GM23338 (cell line): ENCODE measurements at regions not wholly inside any gene's neighbourhood (a gene's known extent, or its start where the extent isn't known, plus 50 kb on each side); places are given as distances from the start of the nearest gene placed in this dataset.

Experiments
- ATAC-seq: fragments of 200-7000 bp; cut with Tn5 transposase; 3 replicates; pipeline ENCODE4 v1.9.1; 2020
- DNase-seq: peaks from one replicate; pipeline ENCODE4 v3.0.0-alpha.2; 2015; ENCODE audit warnings: low spot score
- H2AFZ ChIP-seq: fragments of 200-600 bp; sonication (generic); 2 replicates; pipeline ENCODE4 v1.8.0; 2016; ENCODE audit warnings: antibody characterized with exemption, mild to moderate bottlenecking, moderate library complexity
- H3F3A ChIP-seq: fragments of 200-600 bp; sonication (generic); replicated peaks from 2 replicates; pipeline ENCODE4 v1.8.0; 2017; ENCODE audit warnings: antibody characterized with exemption, mixed run types, low read depth
- H3K27ac ChIP-seq: fragments of 200-600 bp; sonication (generic); 2 replicates; pipeline ENCODE4 v1.6.1; 2016; ENCODE audit warnings: low read depth
- H3K27me3 ChIP-seq: fragments of 200-600 bp; sonication (generic); 2 replicates; pipeline ENCODE4 v1.8.0; 2016; ENCODE audit warnings: mild to moderate bottlenecking, mixed run types, moderate library complexity; ENCODE audit not compliant: insufficient read depth
- H3K36me3 ChIP-seq: fragments of 200-600 bp; sonication (generic); 2 replicates; pipeline ENCODE4 v1.8.0; 2016; ENCODE audit warnings: mild to moderate bottlenecking; ENCODE audit not compliant: insufficient read depth
- H3K4me1 ChIP-seq: fragments of 200-600 bp; sonication (generic); 2 replicates; pipeline ENCODE4 v1.8.0; 2016; ENCODE audit warnings: mild to moderate bottlenecking, moderate library complexity; ENCODE audit not compliant: insufficient read depth
- H3K4me2 ChIP-seq: fragments of 200-600 bp; sonication (generic); 2 replicates; pipeline ENCODE4 v1.7.1; 2017; ENCODE audit warnings: mixed run types
- H3K4me3 ChIP-seq: fragments of 200-600 bp; sonication (generic); 2 replicates; pipeline ENCODE4 v1.6.1; 2016; ENCODE audit warnings: mixed run types
- H3K79me2 ChIP-seq: fragments of 200-600 bp; sonication (generic); replicated peaks from 2 replicates; pipeline ENCODE4 v1.8.0; 2017; ENCODE audit warnings: mild to moderate bottlenecking; ENCODE audit not compliant: insufficient read depth
- H3K9me2 ChIP-seq: fragments of 200-600 bp; sonication (generic); 2 replicates; pipeline ENCODE4 v1.8.0; 2017; ENCODE audit not compliant: insufficient read depth
- H4K20me1 ChIP-seq: fragments of 200-600 bp; sonication (generic); replicated peaks from 2 replicates; pipeline ENCODE4 v1.8.0; 2017; ENCODE audit warnings: mild to moderate bottlenecking; ENCODE audit not compliant: insufficient read depth
- H3K27ac Mint-ChIP-seq: 2 replicates; pipeline ENCODE4 v1.8.0; 2020; ENCODE audit warnings: inconsistent platforms, mild to moderate bottlenecking, moderate library complexity, mixed read lengths
- H3K27me3 Mint-ChIP-seq: 3 replicates; pipeline ENCODE4 v1.8.0; 2022; ENCODE audit warnings: low read depth, mild to moderate bottlenecking, moderate library complexity, mixed read lengths, inconsistent platforms; ENCODE audit not compliant: insufficient read depth, poor library complexity
- H3K36me3 Mint-ChIP-seq: 3 replicates; pipeline ENCODE4 v1.8.0; 2021; ENCODE audit warnings: low read depth, mild to moderate bottlenecking, inconsistent platforms, moderate library complexity, mixed read lengths
- H3K4me1 Mint-ChIP-seq: 3 replicates; pipeline ENCODE4 v1.8.0; 2020; ENCODE audit warnings: mild to moderate bottlenecking, inconsistent platforms, mixed read lengths
- H3K4me3 Mint-ChIP-seq: 3 replicates; pipeline ENCODE4 v1.8.0; 2021; ENCODE audit warnings: moderate library complexity, mild to moderate bottlenecking, inconsistent platforms, mixed read lengths
- H3K9me3 Mint-ChIP-seq: 3 replicates; pipeline ENCODE4 v1.8.0; 2020; ENCODE audit warnings: moderate library complexity, mild to moderate bottlenecking, inconsistent platforms, mixed read lengths
- CREB1 ChIP-seq: fragments of 250-450 bp; sonication (Bioruptor Pico); IDR thresholded peaks from 2 replicates; pipeline ENCODE4 v1.5.0; 2020; ENCODE audit warnings: low read depth, mild to moderate bottlenecking, moderate library complexity
- EZH2phosphoT487 ChIP-seq: fragments of 200-600 bp; sonication (generic); IDR thresholded peaks from one replicate; pipeline ENCODE4 v1.8.1; 2018; ENCODE audit warnings: antibody characterized with exemption; ENCODE audit not compliant: unreplicated experiment
- JUNB ChIP-seq: IDR thresholded peaks from one replicate; pipeline ENCODE4 v1.6.1; 2016; ENCODE audit warnings: antibody characterized with exemption; ENCODE audit not compliant: unreplicated experiment
- NANOG ChIP-seq: IDR thresholded peaks from 2 replicates; pipeline ENCODE4 v1.6.1; 2016; ENCODE audit warnings: antibody characterized with exemption, borderline replicate concordance
- STAT1 ChIP-seq: IDR thresholded peaks from one replicate; pipeline ENCODE4 v1.6.1; 2016; ENCODE audit warnings: antibody characterized with exemption; ENCODE audit not compliant: unreplicated experiment
- ZNF331 ChIP-seq: fragments of 250-450 bp; sonication (Bioruptor Pico); IDR thresholded peaks from 2 replicates; pipeline ENCODE4 v1.5.0; 2020; ENCODE audit warnings: low read depth, mild to moderate bottlenecking, moderate library complexity
- ZNF462 ChIP-seq: fragments of 250-450 bp; sonication (Bioruptor Pico); IDR thresholded peaks from 2 replicates; pipeline ENCODE4 v1.5.0; 2020; ENCODE audit warnings: mild to moderate bottlenecking, moderate library complexity
- TF ChIP-seq, protein P1 (sequence below): IDR thresholded peaks from one replicate; pipeline ENCODE4 v1.6.1; 2018; ENCODE audit warnings: antibody characterized with exemption; ENCODE audit not compliant: unreplicated experiment

DNA sequence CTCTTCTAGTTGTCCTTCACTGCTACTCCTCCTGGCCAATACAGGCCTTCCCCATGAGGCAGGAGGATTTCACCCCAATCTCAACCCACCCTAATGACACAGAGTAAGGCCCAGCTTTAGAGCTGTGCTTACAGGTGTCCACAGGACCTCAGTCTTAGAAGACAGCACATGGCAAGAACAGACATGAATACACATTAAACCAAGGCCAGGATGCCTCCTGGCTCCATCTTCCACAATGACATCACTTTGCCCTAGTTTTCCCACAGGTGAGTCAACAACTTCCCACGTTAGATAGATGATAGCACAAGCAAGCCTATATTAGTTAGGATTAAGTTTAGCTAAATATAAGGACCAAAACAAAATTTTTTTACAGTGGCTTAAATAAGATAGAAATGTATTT lies 63.8 kb upstream of the NOCT start:
- H3K4me2 ChIP-seq: no peak overlapping the region
- Mint-ChIP-seq H3K4me3 (no peak overlapping the region), H3K27me3 (no peaks in the 10 kb centered on the region), H3K36me3 (no peaks in the 10 kb centered on the region), H3K9me3 (no peaks in the 10 kb centered on the region), H3K4me1 (no peaks in the 10 kb centered on the region), H3K27ac (no peak overlapping the region)
- H3K4me3 ChIP-seq: no peak overlapping the region
- ATAC-seq (no peak), DNase-seq (no peak)
- H3K9me2 ChIP-seq: no peaks in the 10 kb centered on the region
- no peak overlapping the region for H2AFZ ChIP-seq
- TF ChIP-seq STAT1 (no peak), NANOG (no peak), ZNF462 (no peak), ZNF331 (no peak), JUNB (no peak), CREB1 (no peak), EZH2phosphoT487 (no peak)
- TF ChIP-seq, protein P1, sequence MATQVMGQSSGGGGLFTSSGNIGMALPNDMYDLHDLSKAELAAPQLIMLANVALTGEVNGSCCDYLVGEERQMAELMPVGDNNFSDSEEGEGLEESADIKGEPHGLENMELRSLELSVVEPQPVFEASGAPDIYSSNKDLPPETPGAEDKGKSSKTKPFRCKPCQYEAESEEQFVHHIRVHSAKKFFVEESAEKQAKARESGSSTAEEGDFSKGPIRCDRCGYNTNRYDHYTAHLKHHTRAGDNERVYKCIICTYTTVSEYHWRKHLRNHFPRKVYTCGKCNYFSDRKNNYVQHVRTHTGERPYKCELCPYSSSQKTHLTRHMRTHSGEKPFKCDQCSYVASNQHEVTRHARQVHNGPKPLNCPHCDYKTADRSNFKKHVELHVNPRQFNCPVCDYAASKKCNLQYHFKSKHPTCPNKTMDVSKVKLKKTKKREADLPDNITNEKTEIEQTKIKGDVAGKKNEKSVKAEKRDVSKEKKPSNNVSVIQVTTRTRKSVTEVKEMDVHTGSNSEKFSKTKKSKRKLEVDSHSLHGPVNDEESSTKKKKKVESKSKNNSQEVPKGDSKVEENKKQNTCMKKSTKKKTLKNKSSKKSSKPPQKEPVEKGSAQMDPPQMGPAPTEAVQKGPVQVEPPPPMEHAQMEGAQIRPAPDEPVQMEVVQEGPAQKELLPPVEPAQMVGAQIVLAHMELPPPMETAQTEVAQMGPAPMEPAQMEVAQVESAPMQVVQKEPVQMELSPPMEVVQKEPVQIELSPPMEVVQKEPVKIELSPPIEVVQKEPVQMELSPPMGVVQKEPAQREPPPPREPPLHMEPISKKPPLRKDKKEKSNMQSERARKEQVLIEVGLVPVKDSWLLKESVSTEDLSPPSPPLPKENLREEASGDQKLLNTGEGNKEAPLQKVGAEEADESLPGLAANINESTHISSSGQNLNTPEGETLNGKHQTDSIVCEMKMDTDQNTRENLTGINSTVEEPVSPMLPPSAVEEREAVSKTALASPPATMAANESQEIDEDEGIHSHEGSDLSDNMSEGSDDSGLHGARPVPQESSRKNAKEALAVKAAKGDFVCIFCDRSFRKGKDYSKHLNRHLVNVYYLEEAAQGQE: no peak
- H4K20me1 ChIP-seq: no peaks in the 10 kb centered on the region
- no peak overlapping the region for H3K27ac ChIP-seq
- H3F3A ChIP-seq: 0 out of 2 replicates have a peak, but pooled peaks cover under 1% of the 10 kb centered on the region
- no peaks in the 10 kb centered on the region for H3K36me3 ChIP-seq
- H3K4me1 ChIP-seq: no peaks in the 10 kb centered on the region
- no peaks in the 10 kb centered on the region for H3K79me2 ChIP-seq
- H3K27me3 ChIP-seq: no peaks in the 10 kb centered on the region
